8988T (cell line): ENCODE measurements at regions not wholly inside any gene's neighbourhood (a gene's known extent, or its start where the extent isn't known, plus 50 kb on each side); places are given as distances from the start of the nearest gene placed in this dataset.
"Not testable (repeated sequence)": the region's sequence is repeated elsewhere in the genome, so short reads cannot be mapped to it uniquely, and the experiment has no call there.

ENCODE experiments used
- DNase-seq: peaks from one replicate; pipeline ENCODE4 v3.0.0; 2011

DNA sequence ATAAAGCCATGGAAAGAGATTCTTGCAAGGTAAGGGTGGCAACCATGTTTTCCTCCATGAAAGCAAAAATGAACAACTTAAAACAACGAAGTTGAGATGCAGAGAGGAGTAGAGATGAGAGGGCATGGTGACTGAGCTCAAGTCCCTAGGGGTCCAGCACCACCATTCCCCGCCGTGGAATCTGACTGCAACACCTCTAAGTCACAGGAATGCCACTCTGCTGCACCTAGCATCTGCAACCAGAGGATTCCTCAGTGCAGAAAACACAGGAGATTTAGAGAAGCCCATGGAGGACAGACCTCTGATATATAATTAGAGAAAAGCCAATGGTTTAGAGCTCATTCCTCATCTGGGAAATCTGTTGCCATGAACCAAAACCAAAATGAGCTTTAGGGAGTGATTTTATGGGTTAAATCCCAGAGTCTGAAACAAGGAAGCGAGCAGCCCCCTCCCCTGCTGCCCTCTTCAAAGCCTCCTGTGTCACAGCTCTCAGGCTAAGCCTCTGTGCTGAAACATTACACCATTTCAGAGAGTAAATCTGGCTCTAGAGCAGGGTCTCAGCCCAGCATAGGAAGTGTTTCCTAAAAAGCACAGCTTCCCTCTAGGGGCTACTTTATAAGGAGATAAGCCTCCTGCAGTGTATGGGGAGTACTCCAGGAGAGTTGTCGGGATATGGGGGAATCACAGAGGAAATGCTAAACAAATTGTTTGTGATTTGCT is 1043.6 kb downstream of the UQCRFS1 start:
- no peak for DNase-seq

DNA sequence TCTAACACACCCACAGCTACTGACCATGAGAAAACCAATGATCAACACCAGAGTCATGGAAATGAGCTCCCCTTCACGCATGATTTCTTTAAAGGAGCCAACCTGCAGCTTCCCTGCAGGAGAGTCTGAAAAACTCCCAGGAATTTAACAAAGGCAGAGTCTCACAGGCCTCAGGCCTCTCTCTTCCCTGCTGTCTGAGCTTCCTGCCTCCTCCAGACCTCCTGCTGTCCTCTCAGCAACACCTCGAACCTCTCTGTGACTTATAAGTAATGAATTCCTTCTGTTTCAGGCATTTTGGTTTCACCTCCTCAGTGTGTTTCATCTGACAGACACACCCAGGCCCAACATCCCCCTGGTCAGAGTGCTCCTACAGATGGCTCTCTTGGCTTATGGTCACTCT is 1044.4 kb downstream of the UQCRFS1 start:
- no peak for DNase-seq

DNA sequence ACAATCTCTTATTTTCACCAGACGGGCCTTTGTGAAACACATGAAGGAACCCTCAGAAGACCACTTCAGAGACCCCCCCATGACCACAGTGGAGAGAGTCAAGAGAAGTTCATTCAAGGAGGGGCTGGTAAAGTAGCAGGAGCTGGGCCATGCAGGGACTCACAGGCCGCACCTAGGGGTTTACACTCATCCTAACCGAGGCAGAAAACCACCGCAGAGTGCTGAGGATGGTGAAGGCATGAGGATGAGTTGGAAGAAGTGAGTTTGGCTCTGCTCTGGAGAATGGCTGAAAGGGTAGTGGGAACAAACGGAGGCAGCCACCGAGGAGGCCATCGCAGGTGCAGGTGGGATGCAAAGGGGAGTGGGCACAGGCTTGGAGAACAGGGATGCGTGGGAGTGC is 1046.9 kb downstream of the UQCRFS1 start:
- DNase-seq, result no peak

DNA sequence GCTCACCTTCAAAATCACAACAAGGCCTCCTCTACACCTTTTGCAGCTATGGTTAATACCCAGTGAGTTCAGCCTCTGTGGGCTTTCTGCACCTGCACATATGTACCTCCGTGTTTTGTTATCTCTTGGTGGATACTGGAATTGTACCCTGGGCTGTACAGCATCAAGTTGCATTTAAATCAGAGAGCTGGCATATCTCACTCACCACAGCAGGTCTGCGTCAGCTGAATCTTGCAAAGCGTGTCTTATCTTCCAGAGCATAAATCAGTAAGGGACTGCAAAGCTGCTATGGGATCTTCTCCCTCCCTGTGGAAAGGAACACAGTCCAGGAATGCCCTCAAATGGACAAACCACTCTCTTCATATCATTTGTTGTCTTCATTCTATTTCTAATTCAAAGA is 1048.7 kb downstream of the UQCRFS1 start:
- no peak for DNase-seq

DNA sequence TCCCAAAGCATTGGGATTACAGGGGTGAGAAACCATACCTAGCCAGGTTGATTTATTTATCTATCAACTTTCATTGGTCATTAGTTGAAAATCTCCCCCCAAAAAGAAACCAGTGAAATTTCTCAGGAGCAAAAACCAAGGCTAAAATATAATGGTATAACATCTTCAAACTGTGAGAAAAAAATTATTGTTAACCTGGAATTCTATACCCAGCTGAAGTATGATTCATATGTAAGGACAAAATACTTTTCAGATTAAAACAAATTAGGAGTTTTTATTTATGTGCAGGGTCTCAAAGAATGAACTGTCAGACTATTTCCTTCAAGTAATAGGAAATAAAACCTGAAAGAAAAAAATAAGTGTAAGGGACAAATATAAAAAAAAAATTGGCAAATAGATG is 1053.9 kb downstream of the UQCRFS1 start:
- no peak for DNase-seq

DNA sequence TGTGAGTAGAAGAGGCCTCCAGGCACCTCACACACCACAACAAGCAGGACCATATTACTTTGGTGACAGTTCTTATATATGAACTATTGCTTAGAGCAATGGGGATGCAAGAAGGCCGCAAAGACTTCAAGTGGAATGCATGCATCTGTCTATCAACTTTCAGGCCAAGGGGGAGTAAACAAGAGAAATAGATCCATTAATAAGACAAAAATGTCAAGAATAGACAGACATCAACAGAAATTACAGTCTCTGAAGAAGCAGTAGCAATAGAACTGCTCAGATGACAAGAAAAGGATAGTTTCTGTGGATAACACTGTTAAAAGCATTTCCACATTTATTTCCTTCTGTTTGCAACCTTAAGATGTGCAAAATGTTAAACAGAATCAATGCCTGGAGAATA is 1057.7 kb downstream of the UQCRFS1 start:
- no peak for DNase-seq

DNA sequence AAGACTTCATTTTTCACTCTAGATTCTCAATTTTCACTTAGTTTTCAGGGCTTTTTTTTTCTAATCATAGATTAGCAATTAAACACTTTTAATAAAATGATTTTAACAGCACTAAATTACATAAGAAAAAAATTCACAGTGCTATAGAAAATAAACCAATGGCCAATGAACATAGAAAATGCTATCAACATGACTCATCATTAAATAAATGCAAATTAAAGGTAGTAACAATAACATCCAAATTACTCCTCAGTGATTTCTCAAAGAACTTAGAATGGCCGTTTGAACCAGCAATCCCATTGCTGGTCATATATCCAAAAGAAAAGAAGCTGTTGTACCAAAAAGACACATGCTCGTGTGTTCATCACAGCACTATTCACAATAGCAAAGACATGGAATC is 1058.9 kb downstream of the UQCRFS1 start:
- no peak for DNase-seq

DNA sequence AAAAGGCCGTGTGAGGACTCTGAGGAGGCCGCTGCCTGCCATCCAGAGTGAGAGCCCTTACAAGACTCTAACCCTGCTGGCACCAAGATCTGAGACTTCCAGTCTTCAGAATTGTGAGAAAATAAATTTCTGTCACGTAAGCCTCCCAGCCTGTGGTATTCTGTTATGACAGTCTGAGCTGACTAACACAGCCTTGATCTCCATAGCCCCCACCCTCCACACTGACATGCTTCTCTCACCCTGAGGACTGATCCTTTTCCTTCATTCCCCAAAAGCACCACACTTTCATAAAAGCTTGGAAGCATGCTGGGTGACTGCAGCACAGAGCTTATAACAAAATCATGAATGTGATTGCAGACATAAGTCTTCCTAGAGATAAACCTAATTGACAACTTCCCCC is 1059.8 kb downstream of the UQCRFS1 start:
- no peak for DNase-seq

DNA sequence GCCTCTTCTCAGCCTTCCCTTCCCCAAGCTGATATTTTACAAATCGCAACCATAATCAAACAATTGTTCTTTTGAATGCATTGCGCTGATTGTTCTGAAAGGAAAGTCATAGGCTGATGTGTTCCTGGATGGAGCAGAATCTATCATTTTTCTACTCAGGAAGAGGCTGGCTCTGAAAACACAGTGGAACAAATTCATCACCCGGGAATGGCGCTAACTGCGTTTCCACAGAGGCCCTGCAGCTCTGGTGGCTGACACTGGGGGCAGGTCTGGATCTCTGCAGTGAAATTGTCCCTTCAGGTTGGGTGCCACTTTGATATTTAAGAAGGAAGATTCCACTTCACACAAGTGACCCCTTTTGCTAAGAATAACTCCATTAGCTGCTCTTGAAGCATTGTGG is 1060.8 kb downstream of the UQCRFS1 start:
- no peak for DNase-seq

DNA sequence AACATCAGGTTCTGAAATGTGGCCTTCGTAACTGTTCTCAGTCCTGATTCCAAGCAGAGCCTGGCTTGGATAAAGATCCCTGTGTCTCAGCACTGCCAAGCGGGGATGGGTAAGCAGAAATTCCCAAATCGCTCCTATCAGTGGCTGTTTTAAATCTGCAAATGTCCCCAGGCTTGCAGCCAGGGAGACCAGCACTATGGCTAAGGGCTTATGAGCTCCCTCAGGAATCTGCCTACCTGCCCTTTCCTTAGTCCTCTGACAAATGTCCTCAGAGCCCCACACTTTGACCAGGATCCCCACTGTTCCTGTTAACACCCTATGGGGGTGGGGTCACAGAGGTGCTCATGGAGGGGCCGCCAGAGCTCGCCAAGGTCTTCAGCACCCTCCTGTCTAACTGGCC is 1062.8 kb downstream of the UQCRFS1 start:
- DNase-seq, result no peak

DNA sequence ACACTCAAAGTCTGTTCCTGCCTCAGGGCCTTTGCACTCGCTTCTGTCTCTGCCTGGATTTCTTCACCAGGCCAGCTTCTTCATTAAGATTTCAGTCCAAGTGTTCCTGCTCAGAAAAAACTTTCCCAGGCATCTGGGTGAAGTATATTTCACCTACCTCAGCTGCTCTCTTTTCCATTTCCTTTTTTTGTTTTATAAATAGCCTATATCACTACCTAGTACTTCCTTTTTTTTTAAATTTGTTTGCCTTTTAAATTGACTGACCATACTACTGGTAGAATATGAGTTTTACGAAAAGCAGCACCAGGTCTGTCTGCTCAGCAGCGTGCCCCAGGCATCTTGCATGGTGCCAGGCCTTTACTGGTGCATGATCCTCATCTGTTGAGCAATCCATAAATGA is 1064.4 kb downstream of the UQCRFS1 start:
- no peak for DNase-seq

DNA sequence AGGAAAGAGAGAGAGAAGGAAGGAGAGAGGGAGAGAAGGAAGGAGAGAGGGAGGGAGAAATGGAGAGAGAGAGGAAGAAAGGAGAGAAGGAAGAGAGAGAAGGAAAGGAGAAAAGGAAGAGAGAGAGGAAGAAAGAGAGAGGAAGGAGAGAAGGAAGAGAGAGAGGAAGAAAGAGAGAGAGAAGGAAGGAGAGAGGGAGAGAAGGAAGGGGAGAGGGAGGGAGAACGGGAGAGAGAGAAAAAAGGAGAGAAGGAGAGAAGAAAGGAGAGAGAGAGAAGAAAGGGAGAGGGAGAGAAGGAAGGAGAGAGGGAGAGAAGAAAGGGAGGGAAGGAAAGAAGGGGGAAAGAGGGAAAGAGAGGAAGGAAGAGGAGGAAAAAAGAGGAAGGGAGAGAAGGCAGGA is 1070.7 kb downstream of the UQCRFS1 start:
- no peak for DNase-seq

DNA sequence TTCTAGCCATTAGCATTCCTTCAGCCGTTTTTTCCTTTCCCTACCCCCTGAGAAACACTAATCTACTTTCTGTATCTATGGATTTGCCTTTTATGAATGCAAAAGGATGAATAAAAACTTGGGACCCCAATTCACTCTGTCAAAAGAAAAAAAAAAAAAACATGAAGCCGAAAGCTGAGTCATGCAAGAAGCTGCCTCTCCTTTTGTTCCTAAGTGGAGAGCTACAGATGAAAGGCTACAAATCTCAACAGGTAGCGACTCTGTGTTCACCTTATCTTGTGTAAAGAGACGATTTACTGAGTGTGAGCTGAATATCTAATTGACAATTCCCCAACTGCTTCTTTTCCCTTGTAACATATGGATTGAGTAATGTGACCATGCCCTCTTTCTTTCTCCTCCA is 1072.8 kb downstream of the UQCRFS1 start:
- no peak for DNase-seq

DNA sequence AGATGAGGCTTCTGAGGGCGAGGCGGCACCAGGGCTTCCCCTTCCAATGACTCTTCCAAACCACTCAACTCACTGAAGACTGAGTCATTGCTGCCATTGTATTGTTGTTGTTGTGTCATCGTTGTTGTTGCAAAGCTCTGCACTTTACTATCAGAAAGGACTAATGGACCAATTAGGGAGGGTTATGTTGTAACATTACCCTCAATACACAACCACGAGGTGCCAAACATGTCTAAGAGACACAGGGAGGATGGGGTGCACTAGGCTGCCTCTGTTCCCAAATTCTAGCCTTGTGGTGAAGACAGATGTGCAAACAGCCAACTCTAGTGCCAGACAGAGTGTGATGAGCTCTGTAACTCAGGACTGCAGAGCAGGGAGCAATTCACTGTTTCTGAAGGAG is 1075.2 kb downstream of the UQCRFS1 start:
- DNase-seq, result no peak

DNA sequence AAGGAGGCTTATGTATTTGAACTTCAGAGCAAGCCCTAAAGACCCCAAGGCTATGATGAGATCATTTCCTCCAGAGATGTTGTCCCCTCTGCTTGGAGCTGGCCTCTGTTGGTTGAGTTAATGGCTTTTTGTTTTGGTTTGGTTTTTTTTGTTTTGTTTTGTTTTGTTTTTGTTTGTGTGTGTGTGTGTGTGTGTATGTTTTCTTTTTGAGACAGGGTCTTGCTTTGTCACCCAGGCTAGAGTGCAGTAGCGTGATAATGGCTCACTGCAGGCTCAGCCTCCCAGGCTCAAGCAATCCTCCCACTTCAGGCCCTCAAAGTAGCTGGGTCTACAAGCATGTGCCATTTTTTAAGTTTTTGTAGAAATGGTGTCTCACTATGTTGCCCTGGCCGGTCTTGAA is 1076.2 kb downstream of the UQCRFS1 start:
- DNase-seq, result no peak

DNA sequence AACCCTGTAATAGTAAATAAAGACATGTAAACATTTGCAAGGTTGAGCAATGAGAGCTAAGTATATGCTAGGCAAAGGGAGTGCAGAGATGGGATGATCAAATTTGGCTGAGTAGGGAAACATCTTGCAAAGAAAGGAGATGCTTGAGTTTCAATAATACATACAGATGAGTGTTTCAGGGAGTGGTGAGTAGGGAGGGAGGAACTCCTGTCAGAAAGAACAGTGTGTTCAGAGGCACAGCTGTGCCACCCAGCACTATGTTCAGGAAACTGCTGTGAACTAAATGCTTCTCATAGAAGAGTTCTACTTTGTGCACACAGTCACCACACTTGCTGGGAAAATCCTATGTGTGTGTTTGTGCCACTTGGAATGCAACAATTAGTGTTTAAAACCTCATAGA is 1077.1 kb downstream of the UQCRFS1 start:
- no peak for DNase-seq

DNA sequence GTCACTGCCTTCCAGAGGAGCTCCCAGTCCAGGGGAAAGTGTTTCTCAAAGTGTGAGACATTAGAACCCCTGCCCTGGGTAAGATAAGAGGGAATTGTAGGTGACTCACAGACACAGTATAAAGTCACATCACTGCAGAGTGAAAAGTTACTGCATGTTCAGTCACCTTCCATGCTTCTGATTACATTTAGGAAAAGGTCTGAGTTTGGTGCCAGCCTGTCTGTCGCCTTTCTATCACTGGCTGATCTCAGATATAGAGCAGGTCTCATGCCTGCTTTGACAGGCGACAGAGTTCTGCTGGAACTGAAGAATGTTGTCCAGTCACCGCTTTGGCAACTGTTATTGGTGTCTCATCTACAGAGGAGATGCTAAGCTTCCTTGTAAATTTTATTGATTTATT is 1078.6 kb downstream of the UQCRFS1 start:
- no peak for DNase-seq

DNA sequence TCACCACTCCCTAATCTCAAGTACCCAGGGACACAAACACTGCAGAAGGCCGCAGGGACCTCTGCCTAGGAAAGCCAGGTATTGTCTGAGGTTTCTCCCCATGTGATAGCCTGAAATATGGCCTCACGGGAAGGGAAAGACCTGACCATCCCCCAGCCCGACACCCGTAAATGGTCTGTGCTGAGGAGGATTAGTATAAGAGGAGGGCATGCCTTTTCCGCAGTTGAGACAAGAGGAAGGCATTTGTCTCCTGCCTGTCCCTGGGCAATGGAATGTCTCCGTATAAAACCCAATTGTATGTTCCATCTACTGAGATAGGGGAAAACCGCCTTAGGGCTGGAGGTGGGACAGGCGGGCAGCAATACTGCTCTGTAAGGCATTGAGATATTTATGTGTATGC is 1082.1 kb downstream of the UQCRFS1 start:
- DNase-seq, result not testable (repeated sequence)

DNA sequence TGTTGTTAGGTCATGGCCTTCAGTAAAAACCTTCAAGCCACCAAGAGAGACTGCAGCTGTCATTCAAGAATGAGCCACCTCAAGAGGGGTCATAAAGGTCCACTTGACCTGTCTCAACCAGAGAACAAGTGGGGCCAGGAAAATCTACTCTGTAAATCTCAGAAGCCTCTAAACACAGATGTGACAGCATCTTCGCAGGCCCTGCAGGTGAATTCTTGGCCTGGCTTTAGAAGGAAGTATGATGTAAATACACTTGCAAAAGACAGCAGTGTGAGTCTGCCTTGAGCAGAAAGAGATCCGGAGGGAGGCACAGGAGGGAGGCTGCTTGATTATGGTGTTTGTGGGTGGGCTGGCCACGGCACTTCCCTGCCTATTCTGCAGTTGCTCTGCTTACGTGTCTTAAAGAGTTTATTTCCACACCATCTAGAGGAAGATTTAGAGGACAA is 1082.9 kb downstream of the UQCRFS1 start:
- no peak for DNase-seq

DNA sequence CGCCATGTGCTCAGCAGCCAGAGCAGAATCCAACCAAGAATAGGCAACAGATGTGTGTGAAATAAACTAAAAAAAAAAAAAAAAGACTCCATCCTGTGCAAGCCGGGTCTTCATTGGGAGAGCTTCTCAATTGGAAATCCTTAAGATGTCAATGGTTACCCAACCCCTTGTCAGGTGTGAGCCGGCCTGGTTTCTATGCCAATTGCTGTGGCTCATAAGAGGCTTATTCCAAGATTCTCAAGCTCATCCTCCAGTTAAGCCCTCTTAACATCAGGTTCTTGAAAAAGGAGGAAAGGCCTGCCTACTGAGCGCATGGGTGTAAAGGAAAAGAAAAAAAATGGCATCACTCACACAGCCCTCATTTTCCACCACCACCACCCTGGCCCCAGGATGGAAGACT is 1084.6 kb downstream of the UQCRFS1 start:
- no peak for DNase-seq

DNA sequence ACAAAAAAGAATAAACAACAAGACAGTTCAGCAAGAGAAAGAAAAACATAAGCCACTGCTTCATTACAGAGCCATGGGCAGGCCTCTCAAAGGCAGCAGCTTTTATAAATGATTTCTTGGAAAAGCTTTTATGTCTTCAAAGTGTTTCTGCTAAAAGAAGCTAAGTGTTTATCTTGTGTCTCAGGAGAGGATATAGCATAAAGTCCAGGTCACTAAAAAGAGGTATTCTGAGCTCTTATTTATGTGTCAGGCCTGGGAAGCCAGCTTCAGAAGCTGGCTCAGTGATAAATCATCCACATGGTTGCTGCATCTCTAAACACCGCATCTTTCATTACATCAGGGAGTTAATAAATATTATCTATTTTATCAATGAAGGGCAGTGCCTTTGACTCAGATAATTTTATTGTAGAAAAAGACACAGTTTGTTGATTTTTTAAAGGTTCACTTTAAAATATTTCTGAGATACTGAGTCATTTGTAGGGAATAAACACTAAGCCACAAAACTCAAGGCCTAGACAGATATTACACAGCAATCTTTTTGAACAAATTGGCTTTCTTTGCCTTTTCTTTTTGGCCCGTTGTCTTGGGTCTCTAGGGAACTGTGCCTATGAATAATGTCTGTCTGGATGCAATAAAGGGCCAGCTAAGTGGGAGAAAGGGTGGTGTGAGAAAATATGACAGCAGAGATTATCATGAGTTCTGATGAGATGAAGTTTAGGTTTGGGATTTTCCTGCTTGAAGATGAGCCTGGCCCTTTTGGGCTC is 1086.6 kb downstream of the UQCRFS1 start:
- no peak for DNase-seq

DNA sequence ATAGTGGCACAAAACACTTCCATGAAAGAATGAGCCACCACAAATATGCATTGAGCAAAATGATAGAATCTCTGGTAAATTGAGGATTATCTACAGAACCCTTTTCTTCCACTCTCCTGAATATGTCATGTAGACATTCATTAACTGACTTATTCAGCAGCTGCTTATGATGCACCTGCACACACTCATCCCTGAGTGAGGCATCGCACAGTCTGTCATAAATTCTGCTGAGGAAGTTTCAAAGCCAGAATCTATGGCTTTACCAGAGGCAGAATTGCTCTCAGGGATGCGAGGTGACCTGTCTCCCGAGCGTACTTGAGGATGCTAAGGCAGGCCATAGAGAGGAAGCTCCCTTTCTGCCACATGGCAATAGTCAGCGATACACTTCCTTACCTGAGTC is 1090.2 kb downstream of the UQCRFS1 start:
- DNase-seq, result no peak

DNA sequence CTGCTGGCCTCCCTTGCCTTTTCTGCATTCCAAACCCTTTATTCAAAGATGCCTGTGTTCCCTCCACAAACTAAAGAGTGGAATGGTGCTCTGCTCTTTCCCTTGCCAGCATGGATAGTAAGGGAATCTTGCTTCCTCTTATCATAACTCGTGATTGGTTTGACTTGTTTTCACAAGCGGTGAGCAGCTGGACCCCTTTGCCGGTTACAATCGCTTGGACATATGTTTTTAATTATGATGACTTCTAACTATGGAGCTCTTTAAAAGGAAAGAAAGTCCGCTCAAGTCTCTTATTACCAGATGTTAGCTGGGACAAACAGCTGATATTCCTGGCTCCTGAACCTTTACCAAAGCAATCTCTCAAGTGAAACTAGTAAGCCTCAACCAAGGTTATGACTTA is 1094.7 kb downstream of the UQCRFS1 start:
- DNase-seq, result no peak

DNA sequence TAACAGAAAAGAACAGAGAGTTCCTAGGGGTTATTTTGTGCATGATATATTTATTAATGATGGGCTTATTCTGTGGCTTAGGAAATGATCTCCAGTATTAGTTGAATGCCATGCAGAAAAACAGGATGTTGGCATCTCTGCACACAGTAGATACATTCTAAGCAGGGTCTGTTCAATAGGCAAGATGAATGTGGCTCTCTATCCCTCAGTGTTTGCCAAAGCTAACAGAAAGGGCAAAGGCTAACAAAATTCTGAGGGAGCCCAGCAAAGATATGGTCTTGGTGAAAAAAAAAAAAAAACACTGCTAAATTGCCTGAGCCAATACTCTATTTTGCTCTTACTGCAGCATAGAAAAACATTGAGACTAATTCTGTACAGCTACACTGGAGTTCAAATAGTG is 1095.8 kb downstream of the UQCRFS1 start:
- no peak for DNase-seq

DNA sequence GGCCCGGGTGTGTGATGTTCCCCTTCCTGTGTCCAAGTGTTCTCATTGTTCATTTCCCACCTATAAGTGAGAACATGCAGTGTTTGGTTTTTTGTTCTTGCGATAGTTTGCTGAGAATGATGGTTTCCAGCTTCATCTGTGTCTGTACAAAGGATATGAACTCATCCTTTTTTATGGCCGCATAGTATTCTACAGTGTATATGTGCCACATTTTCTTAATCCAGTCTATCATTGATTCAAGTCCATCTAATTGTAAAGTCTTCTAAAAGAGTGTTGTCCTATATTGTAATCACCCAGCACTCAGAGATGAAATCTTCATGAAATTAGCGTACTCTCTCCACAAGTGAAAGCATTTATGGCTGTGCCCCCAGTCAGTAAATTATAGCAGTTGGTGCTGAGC is 1096.6 kb downstream of the UQCRFS1 start:
- not testable (repeated sequence) for DNase-seq
